GM12892 (cell line): ENCODE measurements at regions not wholly inside any gene's neighbourhood (a gene's known extent, or its start where the extent isn't known, plus 50 kb on each side); places are given as distances from the start of the nearest gene placed in this dataset.

Source experiments
- POLR2A ChIP-seq: IDR thresholded peaks from 2 replicates; pipeline ENCODE4 v1.6.1; 2011; ENCODE audit warnings: low read depth, low read length, control low read depth
- POLR2AphosphoS5 ChIP-seq: IDR thresholded peaks from 2 replicates; pipeline ENCODE4 v1.6.1; 2011; ENCODE audit warnings: low read depth, low read length, control low read depth

DNA sequence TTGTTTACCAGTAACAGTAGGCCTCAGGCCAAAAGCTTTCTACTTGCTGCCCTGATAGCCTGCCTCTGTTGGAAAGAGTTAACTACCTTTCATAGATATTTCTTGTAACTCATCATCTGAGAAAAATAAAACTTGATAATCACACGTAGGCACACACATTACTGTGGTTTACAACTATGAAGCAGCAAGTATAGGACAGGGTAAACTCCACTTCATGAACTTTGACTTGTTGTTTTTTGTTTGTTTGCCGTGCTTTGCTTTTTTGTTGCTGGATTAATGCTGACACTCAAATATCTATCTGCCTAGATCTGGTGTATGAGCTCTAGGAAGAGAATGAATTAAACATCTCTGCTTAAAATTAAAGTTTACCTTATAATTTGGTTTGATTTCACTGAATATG lies 924.7 kb upstream of the ADGRL2 start:
- TF ChIP-seq POLR2AphosphoS5: no peak
- TF ChIP-seq POLR2A: no peak
